PC-3 (cell line): ENCODE measurements at regions not wholly inside any gene's neighbourhood (a gene's known extent, or its start where the extent isn't known, plus 50 kb on each side); places are given as distances from the start of the nearest gene placed in this dataset.

ENCODE experiments used
- EZH2 ChIP-seq: fragments of 300-600 bp; sonication (generic); IDR thresholded peaks from one replicate; pipeline ENCODE4 v1.6.1; 2017; ENCODE audit warnings: antibody characterized with exemption, mild to moderate bottlenecking, low read length; ENCODE audit not compliant: unreplicated experiment
- TF ChIP-seq, protein P1 (sequence below): fragments of 300-600 bp; sonication (generic); conservative IDR thresholded peaks from 2 replicates; pipeline ENCODE4 v1.5.1; 2017; ENCODE audit warnings: antibody characterized with exemption, low read depth, mild to moderate bottlenecking, low read length

DNA sequence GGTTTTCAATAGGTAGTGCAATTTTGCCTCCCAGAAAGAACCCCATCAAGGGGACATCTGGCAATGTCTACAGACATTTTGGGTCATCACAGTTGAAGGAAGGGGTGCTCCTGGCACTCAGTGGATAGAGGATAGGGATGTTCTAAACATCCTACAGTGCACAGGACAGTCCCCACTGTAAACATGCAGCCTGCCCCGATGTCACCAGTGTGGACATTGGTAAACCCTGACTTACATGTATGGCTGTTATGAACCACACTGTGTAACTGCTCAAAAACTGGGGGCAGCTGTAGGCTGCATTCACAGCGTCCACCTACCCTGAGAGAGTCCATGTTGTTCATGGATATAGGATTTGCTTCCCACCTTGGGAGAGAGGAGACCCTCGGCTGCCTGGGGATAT, 79.3 kb upstream of the FOXQ1 start:
- TF ChIP-seq, protein P1, sequence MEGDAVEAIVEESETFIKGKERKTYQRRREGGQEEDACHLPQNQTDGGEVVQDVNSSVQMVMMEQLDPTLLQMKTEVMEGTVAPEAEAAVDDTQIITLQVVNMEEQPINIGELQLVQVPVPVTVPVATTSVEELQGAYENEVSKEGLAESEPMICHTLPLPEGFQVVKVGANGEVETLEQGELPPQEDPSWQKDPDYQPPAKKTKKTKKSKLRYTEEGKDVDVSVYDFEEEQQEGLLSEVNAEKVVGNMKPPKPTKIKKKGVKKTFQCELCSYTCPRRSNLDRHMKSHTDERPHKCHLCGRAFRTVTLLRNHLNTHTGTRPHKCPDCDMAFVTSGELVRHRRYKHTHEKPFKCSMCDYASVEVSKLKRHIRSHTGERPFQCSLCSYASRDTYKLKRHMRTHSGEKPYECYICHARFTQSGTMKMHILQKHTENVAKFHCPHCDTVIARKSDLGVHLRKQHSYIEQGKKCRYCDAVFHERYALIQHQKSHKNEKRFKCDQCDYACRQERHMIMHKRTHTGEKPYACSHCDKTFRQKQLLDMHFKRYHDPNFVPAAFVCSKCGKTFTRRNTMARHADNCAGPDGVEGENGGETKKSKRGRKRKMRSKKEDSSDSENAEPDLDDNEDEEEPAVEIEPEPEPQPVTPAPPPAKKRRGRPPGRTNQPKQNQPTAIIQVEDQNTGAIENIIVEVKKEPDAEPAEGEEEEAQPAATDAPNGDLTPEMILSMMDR, result no peak
- no peak for TF ChIP-seq EZH2
